ENCODE measurements at regions not wholly inside any gene's neighbourhood (a gene's known extent, or its start where the extent isn't known, plus 50 kb on each side); places are given as distances from the start of the nearest gene placed in this dataset.

DNA sequence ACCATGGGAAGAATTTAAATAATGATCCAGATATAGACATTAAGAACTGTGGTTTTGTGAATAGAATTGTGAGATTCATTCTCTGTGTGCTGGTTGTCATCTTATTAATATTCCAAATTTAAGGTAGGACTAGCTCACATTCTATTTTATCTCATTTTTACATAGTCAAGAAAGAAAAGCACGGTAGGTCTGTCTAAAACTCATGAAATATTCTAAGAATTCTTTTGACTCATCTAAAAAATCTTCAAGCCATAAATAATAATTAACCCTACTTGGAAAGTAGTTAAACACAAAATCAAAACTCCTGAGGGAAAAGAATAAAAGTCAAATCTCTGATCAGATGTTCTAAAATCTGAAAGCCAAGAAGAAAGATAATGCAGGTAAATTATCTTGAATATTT lies 388.8 kb upstream of the CHAC2 start:
- TF ChIP-seq POLR2A (IDR thresholded peaks at IDR 0.05) = no peak
- TF ChIP-seq, protein P1, sequence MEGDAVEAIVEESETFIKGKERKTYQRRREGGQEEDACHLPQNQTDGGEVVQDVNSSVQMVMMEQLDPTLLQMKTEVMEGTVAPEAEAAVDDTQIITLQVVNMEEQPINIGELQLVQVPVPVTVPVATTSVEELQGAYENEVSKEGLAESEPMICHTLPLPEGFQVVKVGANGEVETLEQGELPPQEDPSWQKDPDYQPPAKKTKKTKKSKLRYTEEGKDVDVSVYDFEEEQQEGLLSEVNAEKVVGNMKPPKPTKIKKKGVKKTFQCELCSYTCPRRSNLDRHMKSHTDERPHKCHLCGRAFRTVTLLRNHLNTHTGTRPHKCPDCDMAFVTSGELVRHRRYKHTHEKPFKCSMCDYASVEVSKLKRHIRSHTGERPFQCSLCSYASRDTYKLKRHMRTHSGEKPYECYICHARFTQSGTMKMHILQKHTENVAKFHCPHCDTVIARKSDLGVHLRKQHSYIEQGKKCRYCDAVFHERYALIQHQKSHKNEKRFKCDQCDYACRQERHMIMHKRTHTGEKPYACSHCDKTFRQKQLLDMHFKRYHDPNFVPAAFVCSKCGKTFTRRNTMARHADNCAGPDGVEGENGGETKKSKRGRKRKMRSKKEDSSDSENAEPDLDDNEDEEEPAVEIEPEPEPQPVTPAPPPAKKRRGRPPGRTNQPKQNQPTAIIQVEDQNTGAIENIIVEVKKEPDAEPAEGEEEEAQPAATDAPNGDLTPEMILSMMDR (IDR thresholded peaks at IDR 0.05) = no peak

Measured in Peyer's patch (tissue), 4 donors.